ENCODE measurements at regions not wholly inside any gene's neighbourhood (a gene's known extent, or its start where the extent isn't known, plus 50 kb on each side); places are given as distances from the start of the nearest gene placed in this dataset.

GRCh38 chr9:85290019-85290418 is 451.7 kb downstream of the AGTPBP1 start:
- Histone ChIP-seq H3K4me3 (ENCODE audit: low read length in 2 of 2) (no peak overlapping the region), H3K27ac (replicated peaks; ENCODE audit: low read length) (no peak overlapping the region), H3K4ac (ENCODE audit: low read length) (no peak overlapping the region), H2BK5ac (ENCODE audit: low read length) (no peak overlapping the region), H3K36me3 (replicated peaks in 1 of 2; ENCODE audit: control insufficient read depth in 2 of 2, insufficient read depth in 2 of 2, low read length in 2 of 2) (no peaks in the 10 kb centered on the region), H3K14ac (ENCODE audit: low read length) (no peak overlapping the region), H3K27me3 (ENCODE audit: control insufficient read depth in 3 of 3, insufficient read depth in 3 of 3, low read depth in 1 of 3, low read length in 3 of 3) (peaks cover 0 to 3% (median 0%) of the 10 kb centered on the region in 3 experiments), H4K8ac (ENCODE audit: low read depth, low read length) (no peak overlapping the region), H3K18ac (ENCODE audit: low read length) (no peak overlapping the region), H2AFZ (ENCODE audit: low read length) (no peak overlapping the region), H3K9me3 (replicated peaks in 1 of 2; ENCODE audit: control insufficient read depth in 2 of 2, insufficient read depth in 1 of 2, low read depth in 1 of 2, low read length in 2 of 2) (peaks cover 0 to 2% of the 10 kb centered on the region in 2 donors), H2BK12ac (ENCODE audit: low read length) (no peak overlapping the region), H3K4me1 (ENCODE audit: control insufficient read depth in 2 of 2, insufficient read depth in 1 of 2, low read depth in 1 of 2, low read length in 2 of 2) (no peaks in the 10 kb centered on the region), H3K79me1 (ENCODE audit: low read depth, low read length) (no peaks in the 10 kb centered on the region), H3K4me2 (ENCODE audit: insufficient read depth, low read length, poor library complexity, severe bottlenecking) (no peak overlapping the region), H2BK15ac (ENCODE audit: low read length) (no peak overlapping the region), H4K91ac (ENCODE audit: low read depth, low read length, poor library complexity) (no peak overlapping the region), H2BK120ac (ENCODE audit: low read depth, low read length) (no peak overlapping the region), H3K9ac (ENCODE audit: low read depth, low read length, poor library complexity) (no peak overlapping the region), H2AK5ac (ENCODE audit: low read depth, low read length) (no peak overlapping the region), H3K23ac (ENCODE audit: low read depth, low read length, poor library complexity) (no peak overlapping the region)
- WGBS, 2 donors (ENCODE audit: extremely low coverage in 2 of 2, insufficient read length in 2 of 2, insufficient replicate concordance in 1 of 2): no CpG with 5 or more reads among the region's 21 CpGs
- DNase-seq (ENCODE audit: low spot score): no peak

- Histone ChIP-seq H2BK15ac (ENCODE audit: low read length) (no peak overlapping the region), H3K4ac (ENCODE audit: low read length) (no peak overlapping the region), H3K36me3 (replicated peaks in 1 of 2; ENCODE audit: control insufficient read depth in 2 of 2, insufficient read depth in 2 of 2, low read length in 2 of 2) (no peaks in the 10 kb centered on the region), H2BK120ac (ENCODE audit: low read depth, low read length) (no peak overlapping the region), H3K79me1 (ENCODE audit: low read depth, low read length) (no peaks in the 10 kb centered on the region), H3K23ac (ENCODE audit: low read depth, low read length, poor library complexity) (no peak overlapping the region), H3K9ac (ENCODE audit: low read depth, low read length, poor library complexity) (no peak overlapping the region), H3K27ac (replicated peaks; ENCODE audit: low read length) (no peak overlapping the region), H3K4me3 (ENCODE audit: low read length in 2 of 2) (no peak overlapping the region), H3K27me3 (ENCODE audit: control insufficient read depth in 3 of 3, insufficient read depth in 3 of 3, low read depth in 1 of 3, low read length in 3 of 3) (peaks cover 0 to 3% (median 0%) of the 10 kb centered on the region in 3 experiments), H2BK12ac (ENCODE audit: low read length) (no peak overlapping the region), H3K14ac (ENCODE audit: low read length) (no peak overlapping the region), H4K8ac (ENCODE audit: low read depth, low read length) (no peak overlapping the region), H3K4me2 (ENCODE audit: insufficient read depth, low read length, poor library complexity, severe bottlenecking) (no peak overlapping the region), H2BK5ac (ENCODE audit: low read length) (no peak overlapping the region), H3K18ac (ENCODE audit: low read length) (no peak overlapping the region), H2AK5ac (ENCODE audit: low read depth, low read length) (no peak overlapping the region), H4K91ac (ENCODE audit: low read depth, low read length, poor library complexity) (no peak overlapping the region), H2AFZ (ENCODE audit: low read length) (no peak overlapping the region), H3K9me3 (replicated peaks in 1 of 2; ENCODE audit: control insufficient read depth in 2 of 2, insufficient read depth in 1 of 2, low read depth in 1 of 2, low read length in 2 of 2) (peaks cover 0 to 2% of the 10 kb centered on the region in 2 donors), H3K4me1 (ENCODE audit: control insufficient read depth in 2 of 2, insufficient read depth in 1 of 2, low read depth in 1 of 2, low read length in 2 of 2) (no peaks in the 10 kb centered on the region)
- DNase-seq (ENCODE audit: low spot score): no peak
- WGBS, 2 donors (ENCODE audit: extremely low coverage in 2 of 2, insufficient read length in 2 of 2, insufficient replicate concordance in 1 of 2): no CpG with 5 or more reads among the region's 18 CpGs
Measured at GRCh38 chr9:85289142-85289541, 452.6 kb downstream of the AGTPBP1 start.

GRCh38 chr9:85283421-85283820 is 458.3 kb downstream of the AGTPBP1 start:
- Histone ChIP-seq H3K27ac (replicated peaks; ENCODE audit: low read length) (no peak overlapping the region), H3K4me1 (ENCODE audit: control insufficient read depth in 2 of 2, insufficient read depth in 1 of 2, low read depth in 1 of 2, low read length in 2 of 2) (no peaks in the 10 kb centered on the region), H3K36me3 (replicated peaks in 1 of 2; ENCODE audit: control insufficient read depth in 2 of 2, insufficient read depth in 2 of 2, low read length in 2 of 2) (no peaks in the 10 kb centered on the region), H3K18ac (ENCODE audit: low read length) (no peak overlapping the region), H2BK5ac (ENCODE audit: low read length) (no peak overlapping the region), H3K9me3 (replicated peaks in 1 of 2; ENCODE audit: control insufficient read depth in 2 of 2, insufficient read depth in 1 of 2, low read depth in 1 of 2, low read length in 2 of 2) (peaks cover 0 to 2% of the 10 kb centered on the region in 2 donors), H2BK120ac (ENCODE audit: low read depth, low read length) (no peak overlapping the region), H4K8ac (ENCODE audit: low read depth, low read length) (no peak overlapping the region), H3K23ac (ENCODE audit: low read depth, low read length, poor library complexity) (no peak overlapping the region), H2AFZ (ENCODE audit: low read length) (no peak overlapping the region), H2BK15ac (ENCODE audit: low read length) (no peak overlapping the region), H3K9ac (ENCODE audit: low read depth, low read length, poor library complexity) (no peak overlapping the region), H2BK12ac (ENCODE audit: low read length) (no peak overlapping the region), H3K4ac (ENCODE audit: low read length) (no peak overlapping the region), H4K91ac (ENCODE audit: low read depth, low read length, poor library complexity) (no peak overlapping the region), H3K14ac (ENCODE audit: low read length) (no peak overlapping the region), H2AK5ac (ENCODE audit: low read depth, low read length) (no peak overlapping the region), H3K4me3 (ENCODE audit: low read length in 2 of 2) (no peak overlapping the region), H3K27me3 (ENCODE audit: control insufficient read depth in 3 of 3, insufficient read depth in 3 of 3, low read depth in 1 of 3, low read length in 3 of 3) (peaks cover 0 to 3% (median 0%) of the 10 kb centered on the region in 3 experiments), H3K4me2 (ENCODE audit: insufficient read depth, low read length, poor library complexity, severe bottlenecking) (no peak overlapping the region), H3K79me1 (ENCODE audit: low read depth, low read length) (no peaks in the 10 kb centered on the region)
- no peak for DNase-seq (ENCODE audit: low spot score)
- no CpG with 5 or more reads among the region's 3 CpGs for WGBS, 2 donors (ENCODE audit: extremely low coverage in 2 of 2, insufficient read length in 2 of 2, insufficient replicate concordance in 1 of 2)

- Histone ChIP-seq H3K27me3 (ENCODE audit: control insufficient read depth in 3 of 3, insufficient read depth in 3 of 3, low read depth in 1 of 3, low read length in 3 of 3) (peaks cover 0 to 2% (median 0%) of the 10 kb centered on the region in 3 experiments), H3K18ac (ENCODE audit: low read length) (no peak overlapping the region)
- no CpG with 5 or more reads among the region's 4 CpGs for WGBS, 2 donors (ENCODE audit: extremely low coverage in 2 of 2, insufficient read length in 2 of 2, insufficient replicate concordance in 1 of 2)
Measured at GRCh38 chr9:85278769-85279168, 463.0 kb downstream of the AGTPBP1 start.

More at GRCh38 chr9:85278769-85279168, 463.0 kb downstream of the AGTPBP1 start:
- no peak overlapping the region for H3K27ac ChIP-seq (replicated peaks; ENCODE audit: low read length)
- no peak overlapping the region for H3K23ac ChIP-seq (ENCODE audit: low read depth, low read length, poor library complexity)
- no peak overlapping the region for H3K9ac ChIP-seq (ENCODE audit: low read depth, low read length, poor library complexity)
- H3K79me1 ChIP-seq (ENCODE audit: low read depth, low read length): no peaks in the 10 kb centered on the region
- no peak for DNase-seq (ENCODE audit: low spot score)
- H3K36me3 ChIP-seq (replicated peaks in 1 of 2; ENCODE audit: control insufficient read depth in 2 of 2, insufficient read depth in 2 of 2, low read length in 2 of 2): no peaks in the 10 kb centered on the region
- no peak overlapping the region for H4K91ac ChIP-seq (ENCODE audit: low read depth, low read length, poor library complexity)
- no peak overlapping the region for H3K4me3 ChIP-seq (ENCODE audit: low read length in 2 of 2)
- no peaks in the 10 kb centered on the region for H3K4me1 ChIP-seq (ENCODE audit: control insufficient read depth in 2 of 2, insufficient read depth in 1 of 2, low read depth in 1 of 2, low read length in 2 of 2)
- H3K9me3 ChIP-seq (replicated peaks in 1 of 2; ENCODE audit: control insufficient read depth in 2 of 2, insufficient read depth in 1 of 2, low read depth in 1 of 2, low read length in 2 of 2): no peaks in the 10 kb centered on the region
- no peak overlapping the region for H2BK12ac ChIP-seq (ENCODE audit: low read length)
- H2BK120ac ChIP-seq (ENCODE audit: low read depth, low read length): no peak overlapping the region
- no peak overlapping the region for H2AFZ ChIP-seq (ENCODE audit: low read length)
- no peak overlapping the region for H4K8ac ChIP-seq (ENCODE audit: low read depth, low read length)
- H2AK5ac ChIP-seq (ENCODE audit: low read depth, low read length): no peak overlapping the region
- H3K14ac ChIP-seq (ENCODE audit: low read length): no peak overlapping the region
- no peak overlapping the region for H3K4ac ChIP-seq (ENCODE audit: low read length)
- no peak overlapping the region for H3K4me2 ChIP-seq (ENCODE audit: insufficient read depth, low read length, poor library complexity, severe bottlenecking)
- H2BK5ac ChIP-seq (ENCODE audit: low read length): no peak overlapping the region
- H2BK15ac ChIP-seq (ENCODE audit: low read length): no peak overlapping the region

All from neuronal stem cell (in vitro differentiated cells).